ENCODE measurements at regions not wholly inside any gene's neighbourhood (a gene's known extent, or its start where the extent isn't known, plus 50 kb on each side); places are given as distances from the start of the nearest gene placed in this dataset.

GRCh38 chr2:460861-461260, 173.0 kb upstream of the ALKAL2 start:
- peaks cover 83% of the 10 kb centered on the region for H3K27me3 ChIP-seq (ENCODE audit: low read depth)
- TF ChIP-seq, protein P1, sequence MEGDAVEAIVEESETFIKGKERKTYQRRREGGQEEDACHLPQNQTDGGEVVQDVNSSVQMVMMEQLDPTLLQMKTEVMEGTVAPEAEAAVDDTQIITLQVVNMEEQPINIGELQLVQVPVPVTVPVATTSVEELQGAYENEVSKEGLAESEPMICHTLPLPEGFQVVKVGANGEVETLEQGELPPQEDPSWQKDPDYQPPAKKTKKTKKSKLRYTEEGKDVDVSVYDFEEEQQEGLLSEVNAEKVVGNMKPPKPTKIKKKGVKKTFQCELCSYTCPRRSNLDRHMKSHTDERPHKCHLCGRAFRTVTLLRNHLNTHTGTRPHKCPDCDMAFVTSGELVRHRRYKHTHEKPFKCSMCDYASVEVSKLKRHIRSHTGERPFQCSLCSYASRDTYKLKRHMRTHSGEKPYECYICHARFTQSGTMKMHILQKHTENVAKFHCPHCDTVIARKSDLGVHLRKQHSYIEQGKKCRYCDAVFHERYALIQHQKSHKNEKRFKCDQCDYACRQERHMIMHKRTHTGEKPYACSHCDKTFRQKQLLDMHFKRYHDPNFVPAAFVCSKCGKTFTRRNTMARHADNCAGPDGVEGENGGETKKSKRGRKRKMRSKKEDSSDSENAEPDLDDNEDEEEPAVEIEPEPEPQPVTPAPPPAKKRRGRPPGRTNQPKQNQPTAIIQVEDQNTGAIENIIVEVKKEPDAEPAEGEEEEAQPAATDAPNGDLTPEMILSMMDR (IDR thresholded peaks at IDR 0.05; ENCODE audit: borderline replicate concordance) = no peak
- intact Hi-C loops (cut with micrococcal nuclease) = no loop called here

DNA sequence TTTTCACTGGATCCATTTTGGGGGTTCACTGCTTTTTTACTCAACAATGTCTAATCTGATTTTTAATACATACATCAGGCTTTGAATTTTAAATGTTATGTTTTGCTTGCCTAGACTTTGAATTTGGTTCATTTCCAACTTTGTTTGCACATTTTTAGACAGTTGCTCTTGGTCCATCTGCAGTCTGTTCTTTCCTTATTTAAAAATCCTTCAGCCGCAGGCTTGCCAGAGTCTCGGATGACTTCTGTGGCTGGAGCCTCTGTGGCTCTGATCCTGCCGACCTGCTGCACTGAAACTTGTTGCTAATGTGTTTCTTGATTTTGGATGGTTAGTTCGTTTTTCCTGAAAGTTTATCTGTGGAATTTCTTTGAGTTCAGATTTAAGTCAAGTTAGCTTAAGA, 172.0 kb upstream of the ALKAL2 start:
- no peak for DNase-seq
- H3K4me1 ChIP-seq = no peaks in the 10 kb centered on the region
- H3K27ac ChIP-seq (replicated peaks) = no peak overlapping the region
- H3K27me3 ChIP-seq (ENCODE audit: low read depth) = peaks cover 83% of the 10 kb centered on the region
- H3K36me3 ChIP-seq = no peaks in the 10 kb centered on the region
- no peak overlapping the region for H3K4me3 ChIP-seq
- no peaks in the 10 kb centered on the region for H3K9me3 ChIP-seq (replicated peaks)
- intact Hi-C loops (cut with micrococcal nuclease) = no loop called here
- TF ChIP-seq, protein P1 (IDR thresholded peaks at IDR 0.05; ENCODE audit: borderline replicate concordance) = no peak

More at GRCh38 chr2:460861-461260, 173.0 kb upstream of the ALKAL2 start:
- H3K27ac ChIP-seq (replicated peaks) = no peak overlapping the region
- no peak for DNase-seq
- no peaks in the 10 kb centered on the region for H3K4me1 ChIP-seq
- no peaks in the 10 kb centered on the region for H3K9me3 ChIP-seq (replicated peaks)
- no peaks in the 10 kb centered on the region for H3K36me3 ChIP-seq
- no peak overlapping the region for H3K4me3 ChIP-seq

- H3K9me3 ChIP-seq (replicated peaks) = no peaks in the 10 kb centered on the region
- no peak overlapping the region for H3K27ac ChIP-seq (replicated peaks)
- no peak for DNase-seq
- H3K4me1 ChIP-seq = no peaks in the 10 kb centered on the region
- peaks cover 83% of the 10 kb centered on the region for H3K27me3 ChIP-seq (ENCODE audit: low read depth)
- no peaks in the 10 kb centered on the region for H3K36me3 ChIP-seq
- H3K4me3 ChIP-seq = no peak overlapping the region
- intact Hi-C loops (cut with micrococcal nuclease) = no loop called here
- TF ChIP-seq, protein P1 (IDR thresholded peaks at IDR 0.05; ENCODE audit: borderline replicate concordance) = no peak
Observed at GRCh38 chr2:458425-458815, 170.5 kb upstream of the ALKAL2 start.

- H3K9me3 ChIP-seq (replicated peaks) = no peaks in the 10 kb centered on the region
- H3K4me3 ChIP-seq = no peak overlapping the region
- intact Hi-C loops (cut with micrococcal nuclease) = no loop called here
- no peak overlapping the region for H3K27ac ChIP-seq (replicated peaks)
- no peaks in the 10 kb centered on the region for H3K36me3 ChIP-seq
- TF ChIP-seq, protein P1 (IDR thresholded peaks at IDR 0.05; ENCODE audit: borderline replicate concordance) = no peak
- no peaks in the 10 kb centered on the region for H3K4me1 ChIP-seq
- no peak for DNase-seq
- H3K27me3 ChIP-seq (ENCODE audit: low read depth) = peaks cover 83% of the 10 kb centered on the region
Observed at GRCh38 chr2:457792-458424, 170.0 kb upstream of the ALKAL2 start.

- Histone ChIP-seq H3K4me1 (no peaks in the 10 kb centered on the region), H3K9me3 (replicated peaks) (no peaks in the 10 kb centered on the region), H3K27me3 (ENCODE audit: low read depth) (peaks cover 85% of the 10 kb centered on the region), H3K4me3 (no peak overlapping the region), H3K36me3 (no peaks in the 10 kb centered on the region), H3K27ac (replicated peaks) (no peak overlapping the region)
- no peak for DNase-seq
- TF ChIP-seq, protein P1 (IDR thresholded peaks at IDR 0.05; ENCODE audit: borderline replicate concordance) = no peak
- intact Hi-C loops (cut with micrococcal nuclease) = no loop called here
Observed at GRCh38 chr2:457262-457661, 169.4 kb upstream of the ALKAL2 start.

Data from left ventricle myocardium inferior (tissue), 1 donor.